HG03442 (cell line): ENCODE measurements at regions not wholly inside any gene's neighbourhood (a gene's known extent, or its start where the extent isn't known, plus 50 kb on each side); places are given as distances from the start of the nearest gene placed in this dataset.
"Not testable (repeated sequence)": the region's sequence is repeated elsewhere in the genome, so short reads cannot be mapped to it uniquely, and the experiment has no call there.

Experiments
- ATAC-seq: cut with Tn5 transposase; IDR thresholded peaks from one replicate; pipeline ENCODE4 v1.9.1; 2021; ENCODE audit warnings: mild to moderate bottlenecking, moderate library complexity; ENCODE audit not compliant: unreplicated experiment

DNA sequence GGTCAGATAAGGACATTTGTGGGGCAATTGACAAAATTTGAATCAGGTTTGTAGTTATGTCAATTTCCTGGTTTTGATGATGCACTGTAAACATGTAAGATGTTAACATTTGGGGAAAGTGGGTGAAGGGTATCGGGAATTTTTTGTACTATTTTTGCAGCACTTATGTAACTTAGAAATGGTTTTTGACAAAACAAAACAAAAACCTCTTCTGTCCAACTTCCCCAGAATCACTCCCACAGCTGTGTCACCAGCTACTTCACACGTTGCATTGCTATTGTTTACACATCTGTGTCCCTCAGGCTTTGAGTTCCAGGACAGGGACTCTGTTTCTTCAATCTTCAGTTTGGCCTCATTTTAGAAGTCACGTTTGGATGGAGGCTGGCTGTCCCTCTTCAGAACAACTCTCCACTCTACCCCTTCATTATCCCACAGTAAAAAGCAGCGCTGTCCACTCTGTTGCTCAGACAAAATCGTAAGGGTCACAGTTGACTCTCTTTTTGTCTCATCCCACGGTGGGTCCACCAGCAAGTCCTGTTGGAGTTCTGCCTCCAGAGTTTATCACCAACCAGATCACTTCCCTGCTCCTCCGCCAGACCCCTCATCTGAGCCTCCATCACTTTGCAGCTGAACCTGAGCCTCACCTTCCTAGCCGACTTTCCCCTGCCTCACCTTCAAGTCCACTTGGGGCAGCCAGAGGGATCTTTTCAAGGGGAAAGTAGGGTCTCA lies 63.2 kb downstream of the NENF start:
- ATAC-seq: no peak

DNA sequence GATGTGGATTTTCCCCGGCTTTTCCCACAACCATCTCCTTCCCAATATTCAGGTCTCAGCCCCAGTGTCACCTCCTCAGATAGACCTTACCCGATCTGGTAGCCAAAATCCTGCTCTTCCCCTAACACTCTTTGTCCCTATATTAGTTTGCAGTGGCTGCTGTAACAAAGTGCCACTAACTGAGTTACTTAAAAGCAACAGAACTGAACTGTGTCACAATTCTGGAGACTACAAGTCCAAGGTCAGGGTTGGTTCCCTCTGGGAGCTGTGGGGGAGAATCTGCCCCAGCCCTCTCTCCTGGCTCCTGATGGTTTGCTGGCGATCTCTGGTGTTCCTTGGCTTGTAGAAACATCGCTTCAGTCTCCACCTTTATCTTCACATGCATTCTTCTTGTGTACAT lies 64.0 kb downstream of the NENF start:
- no peak for ATAC-seq

DNA sequence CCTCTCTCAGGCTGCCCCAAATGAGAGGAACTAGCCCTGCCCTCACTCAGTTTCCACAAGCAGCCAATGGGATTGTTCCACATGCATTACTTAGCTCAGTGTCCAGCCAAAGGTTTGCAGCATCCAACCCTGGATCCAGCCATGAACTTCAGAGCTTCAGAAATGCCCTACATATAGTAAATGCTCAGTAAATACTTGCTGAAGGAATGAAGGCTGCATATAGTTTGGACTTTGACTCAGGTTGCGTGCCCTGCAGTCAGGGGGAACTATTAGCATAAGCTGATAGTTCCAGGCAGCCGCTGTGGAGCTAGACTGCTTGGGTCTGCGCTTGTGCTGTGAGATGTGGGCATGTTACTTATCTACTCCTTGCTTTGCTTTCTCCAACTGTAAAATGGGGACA lies 64.8 kb downstream of the NENF start:
- ATAC-seq: no peak

DNA sequence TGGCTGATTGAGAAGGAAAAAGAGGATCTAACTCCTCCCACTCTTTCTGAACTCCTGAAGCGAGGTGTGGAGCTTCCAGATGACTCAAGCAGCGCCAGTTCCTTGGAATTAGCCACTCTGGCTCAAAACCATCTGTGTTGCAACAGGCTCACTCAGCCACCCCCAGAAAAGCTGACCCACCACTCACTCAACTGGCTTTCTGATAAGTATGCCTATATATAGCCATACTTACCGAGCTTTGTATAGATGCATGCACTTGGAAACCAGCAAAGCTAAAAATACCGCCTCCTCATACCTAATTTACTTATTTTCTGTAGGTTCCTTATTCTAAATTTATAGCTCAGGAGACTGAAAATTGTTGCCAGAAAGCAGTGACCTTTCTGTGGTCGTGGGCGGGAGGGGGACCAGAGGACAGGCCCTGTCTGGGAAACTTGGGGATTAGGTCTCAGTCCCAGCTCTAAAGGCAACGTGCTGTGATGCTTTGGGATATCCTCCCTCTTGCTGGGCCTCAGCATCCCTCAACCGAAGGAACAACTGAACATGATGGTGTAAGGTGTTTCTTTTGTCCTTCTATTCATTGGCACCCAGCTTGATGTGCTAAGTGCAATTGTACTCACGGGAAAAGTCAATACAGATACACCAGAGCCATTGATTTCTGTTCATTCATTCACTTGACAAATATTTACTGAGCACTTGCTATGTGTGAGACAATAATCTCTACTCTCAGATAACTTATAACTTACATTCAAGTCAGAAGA lies 65.7 kb downstream of the NENF start:
- no peak for ATAC-seq

- ATAC-seq: no peak
These were observed 67.6 kb downstream of the NENF start for GRCh38 chr1:212500351-212500750.

GRCh38 chr1:212500983-212501382 lies 68.3 kb downstream of the NENF start:
- ATAC-seq: no peak

DNA sequence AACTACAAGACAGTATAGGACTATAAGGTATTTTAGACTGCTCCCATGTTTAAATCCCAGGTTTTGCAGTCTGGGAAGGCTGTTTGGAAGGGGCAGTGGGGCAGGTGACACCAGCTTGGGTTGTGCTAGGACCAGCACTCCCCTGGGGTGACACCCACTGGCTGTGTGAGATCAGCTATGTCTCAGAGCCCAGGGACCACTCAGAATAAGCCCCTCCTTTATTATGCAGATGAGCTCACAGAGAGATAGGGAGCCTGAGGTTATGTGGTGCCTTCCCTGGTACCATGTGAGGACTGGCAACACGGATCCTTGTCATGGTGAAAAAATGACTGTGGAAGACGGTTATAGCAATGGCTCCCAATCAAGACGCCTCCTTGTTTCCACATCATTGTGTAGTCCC lies 71.0 kb downstream of the NENF start:
- no peak for ATAC-seq

DNA sequence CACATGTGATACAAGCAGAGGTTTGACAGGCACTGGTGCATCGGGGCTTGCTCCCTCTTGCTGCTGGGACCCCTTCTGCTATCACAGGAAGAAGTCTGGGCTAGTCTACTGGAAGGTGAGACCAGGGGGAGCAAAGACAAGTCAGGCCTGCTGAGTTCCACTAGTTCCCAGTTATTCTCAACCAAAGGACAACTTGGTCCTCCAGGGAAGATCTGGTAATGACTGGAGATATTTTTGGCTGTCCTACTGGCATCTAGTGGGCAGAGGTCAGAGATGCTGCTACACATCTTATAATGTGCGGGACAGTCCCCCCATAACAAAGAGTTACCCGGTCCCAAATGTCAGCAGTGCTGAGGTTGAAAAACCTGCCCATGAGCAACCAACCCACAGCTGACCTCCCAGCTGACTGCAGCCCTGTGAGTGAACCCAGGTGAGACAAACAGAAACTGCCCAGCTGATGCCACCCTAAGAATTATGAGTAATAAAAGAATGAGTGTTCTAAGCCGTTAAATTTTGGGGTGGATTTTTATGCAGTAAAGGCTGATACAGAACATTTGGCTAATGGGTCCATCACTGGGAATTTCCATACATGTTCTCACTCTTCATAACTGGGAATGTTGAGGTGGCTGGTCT lies 71.6 kb downstream of the NENF start:
- no peak for ATAC-seq

DNA sequence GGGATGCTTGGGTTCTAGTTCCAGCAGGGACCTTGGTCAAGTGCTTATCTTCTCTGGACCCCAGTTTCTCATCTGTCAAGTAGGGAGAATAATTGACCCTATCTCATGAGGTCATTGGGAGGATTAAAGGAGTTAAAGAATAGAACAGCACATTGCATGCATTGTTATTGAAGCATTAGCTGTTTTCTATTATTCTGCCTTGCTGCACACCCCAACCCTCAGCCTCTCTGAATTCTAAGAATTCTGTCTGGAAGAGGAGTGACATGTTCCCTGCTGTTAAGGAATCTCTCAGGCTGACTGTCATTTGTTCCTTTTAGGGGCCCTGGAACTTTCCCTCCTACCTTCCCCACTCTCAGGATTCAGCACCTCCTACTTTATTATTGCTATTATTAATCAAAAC lies 73.9 kb downstream of the NENF start:
- ATAC-seq: no peak

GRCh38 chr1:212507369-212507768 lies 74.6 kb downstream of the NENF start:
- no peak for ATAC-seq

- ATAC-seq: no peak
These were observed 80.3 kb downstream of the NENF start for GRCh38 chr1:212512816-212513559.

GRCh38 chr1:212513586-212513985 lies 80.9 kb downstream of the NENF start:
- no peak for ATAC-seq

- no peak for ATAC-seq
These were observed 81.4 kb downstream of the NENF start for GRCh38 chr1:212514056-212514614.

DNA sequence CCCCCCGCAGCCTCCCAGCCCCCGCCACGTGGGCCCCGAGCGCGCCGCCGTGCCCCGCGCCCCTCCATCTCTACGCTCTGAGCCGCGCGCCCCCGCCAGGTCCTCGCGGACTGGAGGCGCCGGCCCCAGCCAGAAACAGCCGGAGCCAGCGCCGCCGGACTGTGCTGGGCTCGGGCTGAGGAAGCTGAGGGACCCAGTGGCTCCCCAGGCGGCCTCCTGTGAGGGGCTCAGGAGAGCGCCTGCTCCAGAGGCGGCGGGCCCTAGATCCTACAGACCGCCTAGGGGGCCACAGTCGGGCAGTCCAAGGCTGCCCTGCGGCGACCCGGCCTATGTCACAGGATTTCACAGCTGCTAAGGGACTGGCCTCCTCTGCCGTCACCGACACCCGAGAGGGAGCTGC lies 82.1 kb downstream of the NENF start:
- ATAC-seq: no peak

GRCh38 chr1:212515329-212515760 lies 82.6 kb downstream of the NENF start:
- ATAC-seq: no peak

GRCh38 chr1:212516012-212516411 lies 83.3 kb downstream of the NENF start:
- ATAC-seq: not testable (repeated sequence)

- no peak for ATAC-seq
These were observed 85.7 kb downstream of the NENF start for GRCh38 chr1:212518188-212519054.

- ATAC-seq: no peak
These were observed 86.4 kb downstream of the NENF start for GRCh38 chr1:212519131-212519530.

DNA sequence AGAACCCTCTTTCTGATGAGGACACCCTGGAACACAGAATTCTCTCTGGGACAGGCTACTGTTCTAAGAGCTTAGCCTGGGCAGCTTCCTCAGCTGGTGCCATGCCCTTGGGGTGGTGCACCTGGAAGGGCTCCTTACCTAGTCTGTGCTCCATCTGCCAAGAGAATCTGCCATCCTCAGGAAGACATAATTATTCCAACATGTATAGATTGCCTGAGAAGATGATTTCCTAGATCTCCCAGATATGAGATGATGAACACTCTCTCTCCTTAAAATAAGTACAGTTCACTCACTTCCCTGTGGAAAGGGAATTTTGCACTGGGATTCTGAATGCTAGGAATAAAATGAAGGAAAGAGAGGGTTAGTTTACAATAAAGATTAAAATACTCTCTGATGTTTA lies 87.6 kb downstream of the NENF start:
- no peak for ATAC-seq

GRCh38 chr1:212520746-212521145 lies 87.8 kb upstream of the ATF3 start:
- ATAC-seq: no peak
